ENCODE measurements at regions not wholly inside any gene's neighbourhood (a gene's known extent, or its start where the extent isn't known, plus 50 kb on each side); places are given as distances from the start of the nearest gene placed in this dataset.
"Not testable (repeated sequence)": the region's sequence is repeated elsewhere in the genome, so short reads cannot be mapped to it uniquely, and the experiment has no call there.

GRCh38 chr17:49898366-49899190 is 50.7 kb upstream of the TAC4 start:
- Mint-ChIP-seq H3K27ac (no peak overlapping the region), H3K27me3 (peaks cover 60% of the 10 kb centered on the region), H3K36me3 (ENCODE audit: low read depth) (no peaks in the 10 kb centered on the region), H3K9me3 (no peaks in the 10 kb centered on the region), H3K4me3 (no peak overlapping the region), H3K4me1 (no peaks in the 10 kb centered on the region)
- DNase-seq (no peak), ATAC-seq (no peak)

GRCh38 chr17:49899191-49899485 is 51.3 kb upstream of the TAC4 start:
- no peak overlapping the region for H3K4me3 Mint-ChIP-seq
- no peaks in the 10 kb centered on the region for H3K4me1 Mint-ChIP-seq
- DNase-seq: no peak
- no peak overlapping the region for H3K27ac Mint-ChIP-seq
- peaks cover 60% of the 10 kb centered on the region for H3K27me3 Mint-ChIP-seq
- no peaks in the 10 kb centered on the region for H3K36me3 Mint-ChIP-seq (ENCODE audit: low read depth)
- ATAC-seq: no peak
- no peaks in the 10 kb centered on the region for H3K9me3 Mint-ChIP-seq

GRCh38 chr17:49899588-49899987 is 51.7 kb upstream of the TAC4 start:
- Mint-ChIP-seq H3K4me1 (no peaks in the 10 kb centered on the region), H3K27ac (no peak overlapping the region), H3K9me3 (no peaks in the 10 kb centered on the region), H3K36me3 (ENCODE audit: low read depth) (no peaks in the 10 kb centered on the region), H3K27me3 (peaks cover 60% of the 10 kb centered on the region), H3K4me3 (no peak overlapping the region)
- ATAC-seq (no peak), DNase-seq (no peak)

GRCh38 chr17:49900801-49901200 is 52.9 kb upstream of the TAC4 start:
- H3K27ac Mint-ChIP-seq; H3K4me3 Mint-ChIP-seq; ATAC-seq; H3K4me1 Mint-ChIP-seq; H3K9me3 Mint-ChIP-seq; DNase-seq; H3K36me3 Mint-ChIP-seq (ENCODE audit: low read depth): not testable (repeated sequence)
- H3K27me3 Mint-ChIP-seq: peaks cover 63% of the 10 kb centered on the region

- Mint-ChIP-seq H3K4me3 (no peak overlapping the region), H3K27me3 (peaks cover 63% of the 10 kb centered on the region), H3K9me3 (no peaks in the 10 kb centered on the region), H3K4me1 (no peaks in the 10 kb centered on the region), H3K36me3 (ENCODE audit: low read depth) (no peaks in the 10 kb centered on the region), H3K27ac (no peak overlapping the region)
- ATAC-seq (no peak), DNase-seq (no peak)
Observed at GRCh38 chr17:49901460-49902331, 53.8 kb upstream of the TAC4 start.

- Mint-ChIP-seq H3K36me3 (ENCODE audit: low read depth) (no peaks in the 10 kb centered on the region), H3K4me3 (no peak overlapping the region), H3K27me3 (peaks cover 67% of the 10 kb centered on the region), H3K27ac (no peak overlapping the region), H3K9me3 (no peaks in the 10 kb centered on the region), H3K4me1 (no peaks in the 10 kb centered on the region)
- no peak for ATAC-seq
- no peak for DNase-seq
Observed at GRCh38 chr17:49903523-49903922, 55.7 kb upstream of the TAC4 start.

GRCh38 chr17:49904893-49905292 is 57.0 kb upstream of the TAC4 start:
- Mint-ChIP-seq H3K9me3 (no peaks in the 10 kb centered on the region), H3K36me3 (ENCODE audit: low read depth) (no peaks in the 10 kb centered on the region)

GRCh38 chr17:49906531-49907136 is 58.8 kb upstream of the TAC4 start:
- Mint-ChIP-seq H3K36me3 (ENCODE audit: low read depth) (no peaks in the 10 kb centered on the region), H3K9me3 (no peaks in the 10 kb centered on the region), H3K27me3 (peaks cover 76% of the 10 kb centered on the region), H3K4me3 (no peak overlapping the region), H3K27ac (no peak overlapping the region), H3K4me1 (peaks cover 7% of the 10 kb centered on the region)
- no peak for ATAC-seq
- no peak for DNase-seq

More at GRCh38 chr17:49904893-49905292, 57.0 kb upstream of the TAC4 start:
- DNase-seq: no peak
- no peak for ATAC-seq
- peaks cover 78% of the 10 kb centered on the region for H3K27me3 Mint-ChIP-seq
- H3K4me1 Mint-ChIP-seq: peaks cover under 1% of the 10 kb centered on the region
- H3K27ac Mint-ChIP-seq: no peak overlapping the region
- no peak overlapping the region for H3K4me3 Mint-ChIP-seq

- Mint-ChIP-seq H3K4me3 (no peak overlapping the region), H3K36me3 (ENCODE audit: low read depth) (no peaks in the 10 kb centered on the region), H3K27ac (no peak overlapping the region), H3K27me3 (peaks cover 78% of the 10 kb centered on the region), H3K4me1 (peaks cover 7% of the 10 kb centered on the region), H3K9me3 (no peaks in the 10 kb centered on the region)
- DNase-seq: no peak
- ATAC-seq: no peak
Observed at GRCh38 chr17:49907279-49907678, 59.4 kb upstream of the TAC4 start.

GRCh38 chr17:49908782-49909714 is 59.9 kb upstream of the DLX4 start:
- no peaks in the 10 kb centered on the region for H3K9me3 Mint-ChIP-seq
- ATAC-seq (no peak), DNase-seq (no peak)
- no peak overlapping the region for H3K27ac Mint-ChIP-seq
- peaks cover 7% of the 10 kb centered on the region for H3K4me1 Mint-ChIP-seq
- no peak overlapping the region for H3K4me3 Mint-ChIP-seq
- no peaks in the 10 kb centered on the region for H3K36me3 Mint-ChIP-seq (ENCODE audit: low read depth)
- H3K27me3 Mint-ChIP-seq: peaks cover 78% of the 10 kb centered on the region

- Mint-ChIP-seq H3K36me3 (ENCODE audit: low read depth) (no peaks in the 10 kb centered on the region), H3K9me3 (no peaks in the 10 kb centered on the region), H3K27ac (no peak overlapping the region), H3K4me3 (peak overlapping the region; percentile 68), H3K27me3 (peaks cover 74% of the 10 kb centered on the region), H3K4me1 (peaks cover 7% of the 10 kb centered on the region)
- ATAC-seq (peak; percentile 78), DNase-seq (peak; percentile 51)
Observed at GRCh38 chr17:49910094-49910857, 58.7 kb upstream of the DLX4 start.

- Mint-ChIP-seq H3K27ac (no peak overlapping the region), H3K4me1 (peaks cover 7% of the 10 kb centered on the region), H3K27me3 (peaks cover 75% of the 10 kb centered on the region), H3K9me3 (no peaks in the 10 kb centered on the region), H3K36me3 (ENCODE audit: low read depth) (no peaks in the 10 kb centered on the region), H3K4me3 (peak overlapping the region; percentile 68)
- ATAC-seq: peak; percentile 26
- no peak for DNase-seq
Observed at GRCh38 chr17:49910858-49911204, 58.2 kb upstream of the DLX4 start.

GRCh38 chr17:49911719-49912118 is 57.3 kb upstream of the DLX4 start:
- ATAC-seq: no peak
- no peaks in the 10 kb centered on the region for H3K36me3 Mint-ChIP-seq (ENCODE audit: low read depth)
- peaks cover 75% of the 10 kb centered on the region for H3K27me3 Mint-ChIP-seq

More at GRCh38 chr17:49911719-49912118, 57.3 kb upstream of the DLX4 start:
- no peak for DNase-seq
- Mint-ChIP-seq H3K4me3 (no peak overlapping the region), H3K27ac (no peak overlapping the region), H3K4me1 (peaks cover 7% of the 10 kb centered on the region), H3K9me3 (no peaks in the 10 kb centered on the region)

Data from activated naive CD8-positive, alpha-beta T cell treated with anti-CD3 and anti-CD28 coated beads, Interleukin-2, amount 50 U/mL, for 24 hours (primary cell).